HEK293T (cell line): ENCODE measurements at regions not wholly inside any gene's neighbourhood (a gene's known extent, or its start where the extent isn't known, plus 50 kb on each side); places are given as distances from the start of the nearest gene placed in this dataset.

Experiments
- CTCF ChIA-PET: fragments of 350-600 bp; formaldehyde crosslinking; extraction: SDS; loops from one replicate; lab custom pipeline; 2021; ENCODE audit warnings: antibody characterized with exemption, inconsistent platforms; lab: Yijun Ruan, JAX
- POLR2A ChIA-PET: fragments of 350-600 bp; formaldehyde crosslinking; extraction: SDS; loops from one replicate; lab custom pipeline; 2020; ENCODE audit warnings: antibody characterized with exemption, inconsistent platforms; lab: Yijun Ruan, JAX
- DNase-seq: peaks from one replicate; pipeline ENCODE4 v3.0.0; 2012; ENCODE audit warnings: mixed read lengths; ENCODE audit errors: extremely low spot score
- ARNT ChIP-seq: fragments of 450-650 bp; IDR thresholded peaks from 2 replicates; pipeline ENCODE4 v1.6.1; 2017; ENCODE audit warnings: mild to moderate bottlenecking
- BHLHE40 ChIP-seq: fragments of 450-650 bp; IDR thresholded peaks from 2 replicates; pipeline ENCODE4 v1.6.1; 2016; ENCODE audit warnings: mild to moderate bottlenecking, moderate library complexity, borderline replicate concordance
- CTBP1 ChIP-seq: fragments of 450-650 bp; IDR thresholded peaks from 2 replicates; pipeline ENCODE4 v1.6.1; 2016; ENCODE audit warnings: borderline replicate concordance
- ELF4 ChIP-seq: fragments of 450-650 bp; IDR thresholded peaks from 2 replicates; pipeline ENCODE4 v1.6.1; 2017; ENCODE audit warnings: antibody characterized with exemption
- FOXA1 ChIP-seq: fragments of 450-650 bp; IDR thresholded peaks from 2 replicates; pipeline ENCODE4 v1.6.1; 2016; ENCODE audit warnings: mild to moderate bottlenecking
- FOXK2 ChIP-seq: fragments of 450-650 bp; IDR thresholded peaks from 2 replicates; pipeline ENCODE4 v1.6.1; 2016; ENCODE audit warnings: mild to moderate bottlenecking
- FOXM1 ChIP-seq: fragments of 450-650 bp; IDR thresholded peaks from 2 replicates; pipeline ENCODE4 v1.6.1; 2017; ENCODE audit warnings: mild to moderate bottlenecking, borderline replicate concordance
- HDGF ChIP-seq: fragments of 450-650 bp; IDR thresholded peaks from 2 replicates; pipeline ENCODE4 v1.6.1; 2017; ENCODE audit warnings: antibody characterized with exemption, borderline replicate concordance
- L3MBTL2 ChIP-seq: fragments of 450-650 bp; conservative IDR thresholded peaks from 2 replicates; pipeline ENCODE4 v1.6.1; 2016; ENCODE audit warnings: mild to moderate bottlenecking
- LEF1 ChIP-seq: fragments of 450-650 bp; IDR thresholded peaks from 2 replicates; pipeline ENCODE4 v1.6.1; 2017; ENCODE audit warnings: mild to moderate bottlenecking, borderline replicate concordance
- NFRKB ChIP-seq: fragments of 450-650 bp; IDR thresholded peaks from 2 replicates; pipeline ENCODE4 v1.6.1; 2016; ENCODE audit warnings: mild to moderate bottlenecking, moderate library complexity
- SP1 ChIP-seq: fragments of 450-650 bp; IDR thresholded peaks from 2 replicates; pipeline ENCODE4 v1.6.1; 2017
- SUZ12 ChIP-seq: fragments of 450-650 bp; IDR thresholded peaks from 2 replicates; pipeline ENCODE4 v1.6.1; 2016; ENCODE audit warnings: mild to moderate bottlenecking
- TARDBP ChIP-seq: fragments of 450-650 bp; IDR thresholded peaks from 2 replicates; pipeline ENCODE4 v1.6.1; 2016
- ZNF384 ChIP-seq: fragments of 450-650 bp; IDR thresholded peaks from 2 replicates; pipeline ENCODE4 v1.6.1; 2016
- TF ChIP-seq, protein P1 (sequence below): fragments of 450-650 bp; IDR thresholded peaks from 2 replicates; pipeline ENCODE4 v1.6.1; 2016

DNA sequence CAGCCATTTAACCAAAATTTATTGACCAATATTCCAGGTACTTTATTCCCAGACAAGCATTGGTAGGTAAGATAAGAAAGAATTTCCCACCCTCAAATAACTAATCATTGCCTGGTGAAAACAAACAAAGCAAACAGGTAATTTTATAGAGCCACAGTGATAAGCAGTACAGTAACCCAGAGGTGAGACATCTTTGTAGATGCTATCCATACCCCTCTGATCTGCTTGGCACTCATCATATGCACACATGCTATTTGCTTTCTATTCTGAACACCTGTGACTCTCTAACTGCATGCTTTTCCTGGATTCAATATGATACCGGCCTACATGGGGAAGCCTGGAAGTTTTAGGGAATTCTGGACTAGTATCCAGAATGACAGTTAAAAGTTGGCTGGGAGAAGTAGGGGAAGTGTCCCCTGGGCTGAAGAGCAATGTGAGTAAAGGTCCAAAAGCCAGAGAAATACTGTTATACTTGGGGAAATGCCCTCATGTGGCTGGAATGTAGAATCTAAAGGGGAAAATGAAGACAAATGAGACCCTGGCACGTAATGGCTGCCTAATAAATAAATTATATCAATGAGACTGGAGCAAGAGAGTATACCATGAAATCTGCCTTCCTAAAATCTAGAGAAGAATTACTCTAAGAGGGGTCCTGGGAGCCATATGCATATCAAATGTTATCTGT lies 243.8 kb upstream of the ADAMTSL1 start:
- ChIA-PET POLR2A (no interaction called here), CTCF (no interaction called here)
- no peak for TF ChIP-seq CTBP1
- no peak for DNase-seq

DNA sequence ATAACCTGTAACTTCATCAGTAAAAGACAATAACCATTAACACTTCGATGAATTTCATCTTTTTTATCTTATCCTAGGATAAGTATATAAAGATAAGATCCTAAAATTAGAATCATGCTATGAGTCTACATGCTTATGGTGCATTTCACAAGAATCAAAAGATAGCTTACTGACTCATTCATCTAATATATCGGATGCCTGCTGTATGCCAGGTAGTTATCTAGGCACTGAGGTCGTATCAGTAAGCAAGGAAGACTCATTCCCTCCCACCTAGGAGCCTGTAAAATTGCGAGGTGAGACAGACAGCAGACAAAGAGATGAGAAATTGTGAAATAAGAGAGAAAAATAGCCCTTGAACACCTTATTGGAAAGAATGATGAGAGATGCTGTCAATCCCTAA lies 240.6 kb upstream of the ADAMTSL1 start:
- TF ChIP-seq ARNT (no peak), TARDBP (no peak), NFRKB (no peak), CTBP1 (no peak), LEF1 (no peak), SUZ12 (no peak), FOXK2 (no peak), FOXM1 (no peak), FOXA1 (no peak), ELF4 (no peak)
- TF ChIP-seq, protein P1, sequence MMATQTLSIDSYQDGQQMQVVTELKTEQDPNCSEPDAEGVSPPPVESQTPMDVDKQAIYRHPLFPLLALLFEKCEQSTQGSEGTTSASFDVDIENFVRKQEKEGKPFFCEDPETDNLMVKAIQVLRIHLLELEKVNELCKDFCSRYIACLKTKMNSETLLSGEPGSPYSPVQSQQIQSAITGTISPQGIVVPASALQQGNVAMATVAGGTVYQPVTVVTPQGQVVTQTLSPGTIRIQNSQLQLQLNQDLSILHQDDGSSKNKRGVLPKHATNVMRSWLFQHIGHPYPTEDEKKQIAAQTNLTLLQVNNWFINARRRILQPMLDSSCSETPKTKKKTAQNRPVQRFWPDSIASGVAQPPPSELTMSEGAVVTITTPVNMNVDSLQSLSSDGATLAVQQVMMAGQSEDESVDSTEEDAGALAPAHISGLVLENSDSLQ: no peak
- CTCF ChIA-PET: no interaction called here
- POLR2A ChIA-PET: no interaction called here
- no peak for DNase-seq

DNA sequence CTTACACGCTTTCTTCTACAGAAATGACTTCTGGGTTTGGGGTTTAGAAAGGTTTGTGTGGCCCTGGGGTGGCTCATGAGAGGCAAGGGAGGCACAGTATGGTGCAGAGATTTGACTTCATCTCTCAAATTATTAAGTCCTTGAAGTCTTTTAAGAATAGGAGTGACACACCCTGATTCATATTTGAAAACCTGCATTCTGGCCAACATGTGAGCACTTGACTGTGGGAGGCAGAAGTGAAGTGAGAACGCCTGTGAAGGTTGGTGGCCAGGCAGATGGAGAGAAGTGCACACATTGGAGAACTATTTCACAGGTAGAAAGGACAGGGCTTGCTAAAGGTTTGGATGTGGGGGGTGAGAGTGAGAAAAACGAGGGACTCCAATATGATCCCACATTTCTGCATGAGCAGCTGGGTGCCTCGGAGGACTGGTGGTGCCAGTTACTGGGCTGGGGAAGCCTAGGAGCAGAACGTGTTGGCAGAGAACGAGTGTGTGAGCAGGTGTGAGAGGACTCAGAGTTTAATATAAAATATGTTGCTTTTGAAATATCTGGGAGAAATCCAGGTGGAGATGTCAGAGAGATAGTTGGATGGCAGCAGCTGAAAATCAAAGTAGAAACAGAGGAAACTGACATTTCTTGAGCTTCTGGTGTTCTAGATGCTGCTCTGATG lies 240.0 kb upstream of the ADAMTSL1 start:
- POLR2A ChIA-PET: no interaction called here
- DNase-seq: no peak
- TF ChIP-seq BHLHE40 (no peak), HDGF (no peak), ELF4 (no peak), NFRKB (no peak), SUZ12 (no peak), TARDBP (no peak), ARNT (no peak), CTBP1 (no peak), FOXK2 (no peak)
- CTCF ChIA-PET: no interaction called here

DNA sequence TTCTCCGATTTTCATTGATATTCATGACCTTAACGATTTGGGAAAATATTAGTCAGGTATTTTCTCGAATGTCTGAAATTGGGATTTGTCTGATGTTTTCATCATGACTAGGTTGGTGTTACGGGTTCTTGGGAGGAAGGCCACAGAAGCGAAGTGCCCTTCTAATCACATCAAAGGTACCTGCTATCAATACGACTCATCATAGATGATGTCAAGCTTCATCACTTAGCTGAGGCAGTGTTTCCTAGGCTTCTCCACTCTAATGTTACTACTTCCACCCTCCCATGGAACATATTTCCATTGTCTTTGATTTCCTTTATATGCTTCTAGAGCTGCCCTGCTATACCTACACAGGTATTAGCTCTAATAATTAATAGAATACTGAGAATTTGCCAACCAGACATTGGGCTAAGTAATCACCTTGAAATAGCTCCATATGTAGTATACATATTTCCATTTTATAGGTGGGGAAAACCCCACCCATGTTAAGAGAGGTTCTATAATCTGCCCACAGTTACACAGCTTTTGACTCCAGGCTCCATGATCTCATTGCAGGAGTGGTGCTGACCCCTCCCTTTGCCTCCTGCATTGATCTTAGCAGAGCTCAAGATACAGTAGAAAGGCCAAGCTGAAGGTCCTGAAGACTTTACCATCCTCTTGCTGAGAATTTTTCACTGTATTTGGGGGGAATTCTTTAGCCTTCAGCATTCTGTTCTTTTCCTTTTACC lies 238.6 kb upstream of the ADAMTSL1 start:
- ChIA-PET CTCF (interaction anchor here (1.0 kb wide), 1 partner anchor 10 kb away, joined by 3 read pairs; no protein-coding TSS in a partner anchor), POLR2A (no interaction called here)
- TF ChIP-seq SUZ12 (no peak), ARNT (no peak), BHLHE40 (no peak), L3MBTL2 (no peak), NFRKB (no peak), CTBP1 (no peak), ELF4 (no peak), LEF1 (no peak), FOXM1 (no peak), FOXA1 (no peak), SP1 (no peak)
- TF ChIP-seq, protein P1: no peak
- no peak for DNase-seq

DNA sequence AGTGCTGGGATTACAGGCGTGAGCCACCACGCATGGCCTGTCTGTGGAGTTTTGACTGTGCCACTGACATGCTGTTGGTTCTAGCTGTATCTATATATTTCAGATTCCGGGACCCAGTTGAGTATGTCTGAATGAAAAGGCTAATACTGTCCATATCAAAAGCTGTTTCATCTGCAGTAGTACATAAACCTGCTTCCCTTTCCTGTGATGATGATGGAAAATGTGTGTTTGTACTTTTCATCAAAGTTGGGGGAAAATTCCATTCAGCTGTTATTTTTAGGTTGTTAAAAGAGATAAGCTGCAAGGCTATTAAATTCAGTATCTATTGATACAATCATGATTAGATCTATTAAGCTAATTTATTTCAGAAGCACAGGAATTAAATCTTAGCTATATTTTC lies 237.6 kb upstream of the ADAMTSL1 start:
- CTCF ChIA-PET: interaction anchor here (1.0 kb wide), 1 partner anchor 9 kb away, joined by 3 read pairs; no protein-coding TSS in a partner anchor
- TF ChIP-seq FOXM1 (no peak), ZNF384 (no peak), SP1 (no peak), L3MBTL2 (no peak), TARDBP (no peak), NFRKB (no peak), ELF4 (no peak), FOXK2 (no peak), LEF1 (no peak), CTBP1 (no peak), ARNT (no peak), BHLHE40 (no peak), SUZ12 (no peak)
- TF ChIP-seq, protein P1: no peak
- no peak for DNase-seq
- POLR2A ChIA-PET: no interaction called here

DNA sequence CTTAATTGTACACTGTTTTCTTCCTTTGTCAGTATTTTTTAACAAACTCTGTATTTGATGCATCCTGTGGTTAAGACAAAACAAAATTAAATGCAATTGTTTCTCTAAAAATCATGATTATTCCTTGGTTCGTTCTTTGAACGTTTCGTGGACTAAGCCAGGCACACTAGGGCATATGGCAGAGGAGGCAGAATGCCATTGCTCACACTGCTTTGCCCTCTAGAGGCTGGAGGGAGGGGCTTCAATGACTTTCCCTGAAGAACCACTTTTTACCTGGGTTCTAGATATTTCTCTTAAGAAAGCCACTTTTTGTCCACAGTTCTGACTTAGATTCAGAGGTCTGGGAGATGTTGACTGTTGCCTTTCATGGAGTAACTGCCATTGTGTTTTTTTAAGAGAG lies 236.2 kb upstream of the ADAMTSL1 start:
- ChIA-PET CTCF (no interaction called here), POLR2A (no interaction called here)
- DNase-seq: no peak
- TF ChIP-seq SUZ12 (no peak), TARDBP (no peak), FOXA1 (no peak), ZNF384 (no peak)
